Inflammatory macrophage (primary cell): ENCODE measurements at regions not wholly inside any gene's neighbourhood (a gene's known extent, or its start where the extent isn't known, plus 50 kb on each side); places are given as distances from the start of the nearest gene placed in this dataset.
"Not testable (repeated sequence)": the region's sequence is repeated elsewhere in the genome, so short reads cannot be mapped to it uniquely, and the experiment has no call there.

Source experiments
- DNase-seq, 2 donors: peaks; one replicate each; pipeline ENCODE4 v3.0.0-alpha.2; 2020 to 2022

GRCh38 chr3:4030624-4031023 lies 231.4 kb downstream of the LRRN1 start:
- no peak for DNase-seq

GRCh38 chr3:4033296-4033695 lies 234.1 kb downstream of the LRRN1 start:
- DNase-seq: no peak

GRCh38 chr3:4036046-4036445 lies 236.8 kb downstream of the LRRN1 start:
- DNase-seq: no peak

GRCh38 chr3:4038351-4038750 lies 239.1 kb downstream of the LRRN1 start:
- no peak for DNase-seq

GRCh38 chr3:4042070-4042469 lies 242.8 kb downstream of the LRRN1 start:
- no peak for DNase-seq

GRCh38 chr3:4042869-4043268 lies 243.6 kb downstream of the LRRN1 start:
- DNase-seq: no peak

- no peak for DNase-seq
These were observed 244.8 kb downstream of the LRRN1 start for GRCh38 chr3:4043867-4044575.

GRCh38 chr3:4044619-4045018 lies 245.4 kb downstream of the LRRN1 start:
- DNase-seq: no peak

- no peak for DNase-seq
These were observed 246.5 kb downstream of the LRRN1 start for GRCh38 chr3:4045756-4046155.

- no peak for DNase-seq
These were observed 248.1 kb downstream of the LRRN1 start for GRCh38 chr3:4047366-4047765.

- DNase-seq: no peak
These were observed 250.5 kb upstream of the SETMAR start for GRCh38 chr3:4052706-4053105.

GRCh38 chr3:4053975-4054374 lies 249.2 kb upstream of the SETMAR start:
- no peak for DNase-seq

GRCh38 chr3:4060064-4060463 lies 243.1 kb upstream of the SETMAR start:
- DNase-seq: no peak

GRCh38 chr3:4060603-4061002 lies 242.6 kb upstream of the SETMAR start:
- no peak for DNase-seq

- peak; percentile 36 to 55 for DNase-seq
These were observed 242.0 kb upstream of the SETMAR start for GRCh38 chr3:4061195-4061594.

- DNase-seq: no peak
These were observed 241.3 kb upstream of the SETMAR start for GRCh38 chr3:4061783-4062360.

GRCh38 chr3:4062621-4063020 lies 240.5 kb upstream of the SETMAR start:
- no peak for DNase-seq

- DNase-seq: no peak
These were observed 239.1 kb upstream of the SETMAR start for GRCh38 chr3:4063916-4064574.

- no peak for DNase-seq
These were observed 238.1 kb upstream of the SETMAR start for GRCh38 chr3:4065085-4065484.

GRCh38 chr3:4065554-4065953 lies 237.6 kb upstream of the SETMAR start:
- DNase-seq: no peak

- peak in 1 of 2 donors; percentile 15 for DNase-seq
These were observed 235.3 kb upstream of the SETMAR start for GRCh38 chr3:4067893-4068292.

- no peak for DNase-seq
These were observed 233.4 kb upstream of the SETMAR start for GRCh38 chr3:4069796-4070195.

- DNase-seq: no peak
These were observed 231.5 kb upstream of the SETMAR start for GRCh38 chr3:4071481-4072184.

- not testable (repeated sequence) for DNase-seq
These were observed 225.9 kb upstream of the SETMAR start for GRCh38 chr3:4077278-4077677.
